Osteoblast (primary cell): ENCODE measurements at regions not wholly inside any gene's neighbourhood (a gene's known extent, or its start where the extent isn't known, plus 50 kb on each side); places are given as distances from the start of the nearest gene placed in this dataset.

Experiments
- DNase-seq: peaks from one replicate; pipeline ENCODE4 v3.0.0; 2011; ENCODE audit warnings: low spot score, mixed read lengths; ENCODE audit not compliant: insufficient read length; ENCODE audit errors: missing footprints
- H2AFZ ChIP-seq: 2 replicates; pipeline ENCODE4 v1.6.0; 2011; ENCODE audit warnings: mild to moderate bottlenecking, low read length
- H3K27ac ChIP-seq: 2 replicates; pipeline ENCODE4 v1.5.1; 2011; ENCODE audit warnings: mild to moderate bottlenecking, low read depth, low read length, moderate library complexity
- H3K27me3 ChIP-seq: 2 replicates; pipeline ENCODE4 v1.6.0; 2012; ENCODE audit warnings: mild to moderate bottlenecking, control low read depth, inconsistent platforms, low read length, moderate library complexity; ENCODE audit not compliant: insufficient read depth
- H3K36me3 ChIP-seq: 2 replicates; pipeline ENCODE4 v1.5.1; 2011; ENCODE audit warnings: mild to moderate bottlenecking, low read length, control low read depth, moderate library complexity; ENCODE audit not compliant: insufficient read depth
- H3K4me1 ChIP-seq: 2 replicates; pipeline ENCODE4 v1.5.1; 2011; ENCODE audit warnings: mild to moderate bottlenecking, low read length, control low read depth, moderate library complexity; ENCODE audit not compliant: insufficient read depth
- H3K4me2 ChIP-seq: 2 replicates; pipeline ENCODE4 v1.6.0; 2011; ENCODE audit warnings: mild to moderate bottlenecking, low read length; ENCODE audit not compliant: insufficient read depth
- H3K4me3 ChIP-seq: fragments of 200-600 bp; sonication (generic); 3 replicates; pipeline ENCODE4 v1.5.1; 2012; ENCODE audit warnings: mild to moderate bottlenecking, low read length, inconsistent platforms; ENCODE audit not compliant: insufficient read depth
- H3K79me2 ChIP-seq: 2 replicates; pipeline ENCODE4 v1.6.0; 2012; ENCODE audit warnings: mild to moderate bottlenecking, low read length, control low read depth, inconsistent platforms; ENCODE audit not compliant: insufficient read depth
- H3K9me3 ChIP-seq: 2 replicates; pipeline ENCODE4 v1.5.1; 2011; ENCODE audit warnings: low read depth, low read length, control low read depth
- H4K20me1 ChIP-seq: 2 replicates; pipeline ENCODE4 v1.6.0; 2012; ENCODE audit warnings: mild to moderate bottlenecking, low read length, control low read depth; ENCODE audit not compliant: insufficient read depth
- CTCF ChIP-seq: IDR thresholded peaks from 2 replicates; pipeline ENCODE4 v1.5.1; 2011; ENCODE audit warnings: mild to moderate bottlenecking, low read depth, low read length, moderate library complexity; ENCODE audit errors: extremely low read depth

DNA sequence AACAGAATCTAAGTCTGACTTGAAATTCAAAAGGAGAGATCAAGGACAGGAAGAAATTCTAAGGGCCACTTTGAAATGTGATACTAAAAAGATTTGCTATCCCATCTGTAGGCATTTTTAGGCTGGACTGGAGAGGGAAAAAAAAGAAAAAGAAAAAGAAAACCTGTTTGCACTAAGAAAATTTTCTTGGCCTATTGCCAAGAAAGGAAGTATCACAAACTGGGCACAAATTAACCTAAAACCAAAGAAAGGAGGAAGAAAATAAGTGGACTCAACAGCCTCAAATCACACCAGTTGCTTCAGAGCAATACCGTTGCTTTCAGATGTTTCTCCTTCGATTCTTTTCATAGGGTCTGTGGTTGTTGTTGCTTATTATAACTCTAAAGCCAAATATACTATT lies 287.9 kb upstream of the VRK2 start:
- H3K9me3 ChIP-seq: no peaks in the 10 kb centered on the region
- no peak for DNase-seq
- H3K4me3 ChIP-seq: no peak overlapping the region
- H3K27me3 ChIP-seq: peaks cover 5% of the 10 kb centered on the region
- H3K27ac ChIP-seq: no peak overlapping the region
- H4K20me1 ChIP-seq: no peaks in the 10 kb centered on the region
- H3K79me2 ChIP-seq: no peaks in the 10 kb centered on the region
- TF ChIP-seq CTCF: no peak
- no peak overlapping the region for H3K4me2 ChIP-seq
- no peak overlapping the region for H2AFZ ChIP-seq
- peaks cover 6% of the 10 kb centered on the region for H3K4me1 ChIP-seq
- no peaks in the 10 kb centered on the region for H3K36me3 ChIP-seq

DNA sequence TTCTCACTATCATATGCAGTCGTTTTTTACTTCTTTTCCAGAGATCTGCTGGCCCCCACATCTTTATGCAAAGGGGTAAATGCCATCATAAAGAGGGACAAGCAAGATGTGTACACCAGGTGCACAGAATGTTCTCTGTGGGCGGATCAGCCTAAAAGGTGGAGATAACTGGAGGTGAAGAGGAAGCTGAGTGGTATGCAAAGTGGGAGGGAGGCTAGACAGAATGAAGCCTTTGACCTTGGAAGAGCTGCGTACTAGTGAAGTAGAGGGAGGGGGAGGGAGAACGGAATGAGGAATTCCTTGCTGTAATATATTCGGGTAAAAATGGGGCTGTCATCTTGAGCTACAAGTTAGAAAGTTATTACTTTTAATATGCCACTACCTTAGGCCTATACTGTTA lies 287.5 kb upstream of the VRK2 start:
- no peak for DNase-seq
- H4K20me1 ChIP-seq: no peaks in the 10 kb centered on the region
- H3K79me2 ChIP-seq: no peaks in the 10 kb centered on the region
- H3K27ac ChIP-seq: no peak overlapping the region
- H3K4me1 ChIP-seq: peaks cover 6% of the 10 kb centered on the region
- no peak overlapping the region for H2AFZ ChIP-seq
- H3K4me3 ChIP-seq: no peak overlapping the region
- no peak for TF ChIP-seq CTCF
- no peaks in the 10 kb centered on the region for H3K36me3 ChIP-seq
- H3K9me3 ChIP-seq: no peaks in the 10 kb centered on the region
- H3K27me3 ChIP-seq: peaks cover 5% of the 10 kb centered on the region
- peak overlapping the region; percentile 82 for H3K4me2 ChIP-seq

GRCh38 chr2:57759822-57760300 lies 286.7 kb upstream of the VRK2 start:
- H3K27me3 ChIP-seq: peaks cover 5% of the 10 kb centered on the region
- peak; percentile 92 for TF ChIP-seq CTCF
- DNase-seq: peak; percentile 85
- peak overlapping the region; percentile 82 for H3K4me2 ChIP-seq
- H4K20me1 ChIP-seq: no peaks in the 10 kb centered on the region
- no peaks in the 10 kb centered on the region for H3K36me3 ChIP-seq
- H3K79me2 ChIP-seq: no peaks in the 10 kb centered on the region
- H3K4me3 ChIP-seq: peak overlapping the region; percentile 58
- H3K9me3 ChIP-seq: no peaks in the 10 kb centered on the region
- peaks cover 6% of the 10 kb centered on the region for H3K4me1 ChIP-seq
- peak overlapping the region; percentile 92 for H2AFZ ChIP-seq
- no peak overlapping the region for H3K27ac ChIP-seq

- Histone ChIP-seq H2AFZ (peak overlapping the region; percentile 92), H3K4me1 (peaks cover 6% of the 10 kb centered on the region), H4K20me1 (no peaks in the 10 kb centered on the region), H3K9me3 (no peaks in the 10 kb centered on the region), H3K4me3 (peak overlapping the region; percentile 58), H3K36me3 (no peaks in the 10 kb centered on the region), H3K4me2 (peak overlapping the region; percentile 82), H3K79me2 (no peaks in the 10 kb centered on the region), H3K27me3 (peaks cover 5% of the 10 kb centered on the region), H3K27ac (no peak overlapping the region)
- no peak for TF ChIP-seq CTCF
- no peak for DNase-seq
Measured at GRCh38 chr2:57760381-57760801, 286.2 kb upstream of the VRK2 start.
